ENCODE measurements at regions not wholly inside any gene's neighbourhood (a gene's known extent, or its start where the extent isn't known, plus 50 kb on each side); places are given as distances from the start of the nearest gene placed in this dataset.

DNA sequence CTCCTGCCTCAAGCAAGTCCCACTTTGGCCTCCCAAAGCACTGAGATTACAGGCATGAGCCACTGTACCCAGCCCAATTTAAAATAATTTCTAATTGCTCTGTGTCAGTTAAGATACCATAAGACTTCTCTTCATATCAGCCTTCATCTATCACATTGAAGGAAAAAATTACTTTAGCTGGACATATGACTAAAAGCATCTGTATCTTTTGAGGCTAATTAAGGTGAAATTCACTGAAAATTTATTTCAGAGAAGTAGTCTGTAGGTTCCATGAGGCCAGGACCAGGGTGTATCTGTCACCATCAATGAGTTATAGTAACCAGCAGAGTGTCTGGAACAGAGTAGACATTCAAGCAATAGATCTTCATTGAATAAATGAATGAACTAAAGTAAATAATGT is 205.2 kb upstream of the PHYHIPL start:
- intact Hi-C loops (cut with DNase I), result no loop called here
- TF ChIP-seq, protein P1, sequence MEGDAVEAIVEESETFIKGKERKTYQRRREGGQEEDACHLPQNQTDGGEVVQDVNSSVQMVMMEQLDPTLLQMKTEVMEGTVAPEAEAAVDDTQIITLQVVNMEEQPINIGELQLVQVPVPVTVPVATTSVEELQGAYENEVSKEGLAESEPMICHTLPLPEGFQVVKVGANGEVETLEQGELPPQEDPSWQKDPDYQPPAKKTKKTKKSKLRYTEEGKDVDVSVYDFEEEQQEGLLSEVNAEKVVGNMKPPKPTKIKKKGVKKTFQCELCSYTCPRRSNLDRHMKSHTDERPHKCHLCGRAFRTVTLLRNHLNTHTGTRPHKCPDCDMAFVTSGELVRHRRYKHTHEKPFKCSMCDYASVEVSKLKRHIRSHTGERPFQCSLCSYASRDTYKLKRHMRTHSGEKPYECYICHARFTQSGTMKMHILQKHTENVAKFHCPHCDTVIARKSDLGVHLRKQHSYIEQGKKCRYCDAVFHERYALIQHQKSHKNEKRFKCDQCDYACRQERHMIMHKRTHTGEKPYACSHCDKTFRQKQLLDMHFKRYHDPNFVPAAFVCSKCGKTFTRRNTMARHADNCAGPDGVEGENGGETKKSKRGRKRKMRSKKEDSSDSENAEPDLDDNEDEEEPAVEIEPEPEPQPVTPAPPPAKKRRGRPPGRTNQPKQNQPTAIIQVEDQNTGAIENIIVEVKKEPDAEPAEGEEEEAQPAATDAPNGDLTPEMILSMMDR (IDR thresholded peaks at IDR 0.05), result no peak
- TF ChIP-seq POLR2AphosphoS5 (IDR thresholded peaks at IDR 0.05; ENCODE audit: insufficient read depth in 1 of 2, low read depth in 1 of 2) (no peak), POLR2A (IDR thresholded peaks at IDR 0.05) (no peak)
- Histone ChIP-seq H3K9me3 (no peaks in the 10 kb centered on the region), H3K27me3 (no peaks in the 10 kb centered on the region), H3K36me3 (no peaks in the 10 kb centered on the region), H3K27ac (no peak overlapping the region), H3K4me1 (no peaks in the 10 kb centered on the region), H3K4me3 (no peak overlapping the region)
- DNase-seq (ENCODE audit: extremely low spot score in 2 of 2), result no peak

DNA sequence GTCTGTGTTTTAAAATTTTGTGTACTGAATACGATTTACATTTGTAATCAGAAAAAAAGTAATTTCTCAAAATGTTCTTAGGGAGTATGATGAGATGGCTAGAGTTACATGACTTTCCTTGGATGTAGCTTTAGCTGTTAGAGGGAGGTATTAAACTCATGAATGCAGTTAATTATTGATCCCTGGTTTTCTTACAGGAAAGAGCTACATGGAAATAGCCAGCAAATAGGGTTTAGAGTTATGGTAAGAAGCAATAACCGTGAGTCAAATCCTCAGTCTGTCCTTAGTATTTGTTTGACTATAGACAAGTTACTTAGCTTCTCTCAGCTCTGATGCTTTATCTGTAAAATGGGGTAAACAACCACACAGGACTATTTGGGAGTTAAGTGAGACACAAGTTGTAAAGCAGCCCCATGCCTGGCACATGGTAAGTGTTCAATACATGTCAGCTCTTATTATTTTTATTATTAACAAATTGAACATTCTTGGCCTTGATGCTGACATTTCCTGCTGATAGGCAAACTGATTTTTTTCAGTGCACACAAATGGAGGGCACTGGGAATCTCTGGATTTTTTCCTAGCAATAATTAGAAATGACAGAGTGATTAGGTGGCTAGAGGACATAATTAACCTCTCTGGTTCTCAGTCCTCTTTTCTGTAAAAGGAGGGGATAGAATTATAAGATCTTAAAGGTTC is 204.5 kb upstream of the PHYHIPL start:
- H3K4me3 ChIP-seq, result no peak overlapping the region
- H3K36me3 ChIP-seq, result no peaks in the 10 kb centered on the region
- intact Hi-C loops (cut with DNase I), result no loop called here
- no peak overlapping the region for H3K27ac ChIP-seq
- TF ChIP-seq, protein P1 (IDR thresholded peaks at IDR 0.05), result no peak
- TF ChIP-seq POLR2AphosphoS5 (IDR thresholded peaks at IDR 0.05; ENCODE audit: insufficient read depth in 1 of 2, low read depth in 1 of 2) (no peak), POLR2A (IDR thresholded peaks at IDR 0.05) (no peak)
- H3K9me3 ChIP-seq, result no peaks in the 10 kb centered on the region
- no peak for DNase-seq (ENCODE audit: extremely low spot score in 2 of 2)
- no peaks in the 10 kb centered on the region for H3K27me3 ChIP-seq
- no peaks in the 10 kb centered on the region for H3K4me1 ChIP-seq

GRCh38 chr10:58972576-58973234 is 203.7 kb upstream of the PHYHIPL start:
- TF ChIP-seq POLR2AphosphoS5 (IDR thresholded peaks at IDR 0.05; ENCODE audit: insufficient read depth in 1 of 2, low read depth in 1 of 2) (no peak), POLR2A (IDR thresholded peaks at IDR 0.05) (no peak)
- TF ChIP-seq, protein P1 (IDR thresholded peaks at IDR 0.05), result no peak
- no peaks in the 10 kb centered on the region for H3K9me3 ChIP-seq
- DNase-seq (ENCODE audit: extremely low spot score in 2 of 2), result no peak
- no peak overlapping the region for H3K27ac ChIP-seq
- intact Hi-C loops (cut with DNase I), result no loop called here
- H3K4me1 ChIP-seq, result no peaks in the 10 kb centered on the region
- no peak overlapping the region for H3K4me3 ChIP-seq
- no peaks in the 10 kb centered on the region for H3K36me3 ChIP-seq
- no peaks in the 10 kb centered on the region for H3K27me3 ChIP-seq

DNA sequence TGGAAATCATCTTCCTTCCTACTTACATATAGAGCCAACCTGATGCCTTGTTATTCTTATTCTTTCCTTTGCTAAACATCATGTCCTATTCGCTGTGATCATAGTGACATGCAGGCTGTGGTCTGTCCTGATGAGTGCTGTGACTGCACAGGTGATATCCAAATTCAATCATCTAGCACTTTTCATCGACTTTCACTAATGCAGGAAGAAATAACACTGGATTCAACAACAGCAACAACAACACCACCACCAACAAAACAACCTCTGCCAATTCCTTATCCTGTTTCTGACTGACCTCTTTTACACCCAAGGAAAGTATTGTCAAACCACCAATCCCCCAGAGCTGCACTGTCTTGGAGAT is 203.2 kb upstream of the PHYHIPL start:
- Histone ChIP-seq H3K4me3 (no peak overlapping the region), H3K4me1 (no peaks in the 10 kb centered on the region), H3K9me3 (no peaks in the 10 kb centered on the region), H3K27me3 (no peaks in the 10 kb centered on the region), H3K36me3 (no peaks in the 10 kb centered on the region), H3K27ac (no peak overlapping the region)
- DNase-seq (ENCODE audit: extremely low spot score in 2 of 2), result no peak
- intact Hi-C loops (cut with DNase I), result no loop called here
- TF ChIP-seq POLR2A (IDR thresholded peaks at IDR 0.05) (no peak), POLR2AphosphoS5 (IDR thresholded peaks at IDR 0.05; ENCODE audit: insufficient read depth in 1 of 2, low read depth in 1 of 2) (no peak)
- TF ChIP-seq, protein P1 (IDR thresholded peaks at IDR 0.05), result no peak

GRCh38 chr10:58976254-58976653 is 200.2 kb upstream of the PHYHIPL start:
- Histone ChIP-seq H3K36me3 (no peaks in the 10 kb centered on the region), H3K9me3 (no peaks in the 10 kb centered on the region), H3K27ac (no peak overlapping the region), H3K4me3 (no peak overlapping the region), H3K4me1 (peaks cover 12% of the 10 kb centered on the region), H3K27me3 (no peaks in the 10 kb centered on the region)
- no peak for TF ChIP-seq POLR2A (IDR thresholded peaks at IDR 0.05)
- TF ChIP-seq, protein P1 (IDR thresholded peaks at IDR 0.05), result no peak
- TF ChIP-seq POLR2AphosphoS5 (IDR thresholded peaks at IDR 0.05; ENCODE audit: insufficient read depth in 1 of 2, low read depth in 1 of 2), result no peak
- intact Hi-C loops (cut with DNase I), result no loop called here
- DNase-seq (ENCODE audit: extremely low spot score in 2 of 2), result no peak
